HG03039 (cell line): ENCODE measurements at regions not wholly inside any gene's neighbourhood (a gene's known extent, or its start where the extent isn't known, plus 50 kb on each side); places are given as distances from the start of the nearest gene placed in this dataset.

Source experiments
- ATAC-seq: cut with Tn5 transposase; IDR thresholded peaks from one replicate; pipeline ENCODE4 v1.9.1; 2021; ENCODE audit warnings: mild to moderate bottlenecking, moderate library complexity; ENCODE audit not compliant: unreplicated experiment

GRCh38 chr1:228964178-228965089, 229.2 kb downstream of the RHOU start:
- no peak for ATAC-seq

GRCh38 chr1:228968891-228969606, 233.8 kb downstream of the RHOU start:
- no peak for ATAC-seq

- no peak for ATAC-seq
Measured at GRCh38 chr1:228969953-228970800, 234.9 kb downstream of the RHOU start.

- ATAC-seq, result no peak
Measured at GRCh38 chr1:228972576-228972975, 237.3 kb downstream of the RHOU start.

DNA sequence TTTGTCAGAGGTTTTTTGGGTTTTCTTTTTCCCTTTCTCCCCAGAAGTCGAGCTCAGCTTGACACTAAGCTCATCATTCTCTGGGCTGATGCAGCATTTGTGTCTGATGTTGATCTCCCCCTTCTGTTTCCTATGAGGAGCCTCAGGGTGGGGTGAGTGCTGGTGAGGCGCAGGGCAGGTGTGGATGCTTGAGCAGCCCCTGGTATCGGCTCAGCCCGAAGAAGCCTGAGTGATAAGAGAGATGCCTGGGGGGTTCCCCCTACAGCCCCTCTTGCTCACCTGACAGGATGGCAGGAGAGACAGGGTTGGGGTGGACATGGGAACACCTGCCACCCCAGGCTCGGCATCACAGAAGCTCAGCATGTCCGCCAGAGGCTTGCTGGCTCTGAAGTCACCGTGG, 239.0 kb downstream of the RHOU start:
- ATAC-seq, result no peak

DNA sequence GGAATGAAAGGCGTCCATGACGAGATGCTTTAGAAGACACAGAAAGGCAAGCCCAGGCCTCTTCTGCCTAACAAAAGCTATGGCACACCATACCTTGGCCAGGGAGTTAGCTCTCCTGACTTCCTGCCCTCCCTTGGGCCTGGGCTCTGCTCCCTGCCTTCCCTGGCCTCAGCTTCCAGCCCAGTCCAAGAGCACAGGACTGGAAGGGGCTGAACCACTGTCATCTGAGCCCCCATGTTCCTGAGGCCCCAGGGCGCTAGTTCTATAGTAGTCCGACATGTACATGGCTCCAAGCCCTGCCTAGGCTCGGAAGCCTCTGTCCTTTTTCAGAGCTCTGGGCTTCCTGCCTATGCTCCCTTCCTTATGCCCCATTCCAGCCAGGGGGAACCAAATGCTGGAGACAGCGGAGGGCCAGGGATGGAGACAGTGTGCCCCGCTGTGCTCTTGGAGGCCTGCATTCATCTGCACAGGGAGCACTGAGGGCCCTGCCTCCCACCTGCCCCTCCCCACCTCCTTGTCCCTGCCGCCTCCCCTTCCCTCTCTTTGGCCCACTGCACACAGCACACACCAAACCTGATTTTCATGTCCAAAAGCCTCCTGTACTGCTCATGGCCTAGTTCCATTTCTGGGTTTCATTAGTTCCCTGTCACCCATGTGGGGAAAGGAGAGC, 240.1 kb downstream of the RHOU start:
- ATAC-seq, result no peak

- ATAC-seq, result no peak
Measured at GRCh38 chr1:228976316-228976715, 241.0 kb downstream of the RHOU start.

DNA sequence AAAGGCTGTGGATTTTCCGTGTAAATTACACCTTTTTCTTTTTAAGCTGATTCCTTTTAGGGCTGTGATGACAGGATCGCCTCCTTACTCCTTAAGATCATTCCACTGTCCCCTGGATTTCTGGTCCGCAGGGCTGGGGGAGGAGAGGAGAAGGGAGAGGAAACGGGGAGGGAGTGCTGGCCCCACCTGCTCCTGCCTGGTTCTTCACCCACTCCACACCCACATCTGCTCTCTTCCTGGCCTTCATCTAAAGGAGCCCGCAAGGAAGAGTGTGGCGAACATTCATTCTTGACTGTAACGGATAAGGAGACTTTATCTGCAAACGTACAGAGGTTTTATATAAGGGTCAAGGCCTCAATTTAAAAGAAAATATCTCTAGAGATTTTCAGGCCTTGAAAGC, 242.0 kb downstream of the RHOU start:
- no peak for ATAC-seq

DNA sequence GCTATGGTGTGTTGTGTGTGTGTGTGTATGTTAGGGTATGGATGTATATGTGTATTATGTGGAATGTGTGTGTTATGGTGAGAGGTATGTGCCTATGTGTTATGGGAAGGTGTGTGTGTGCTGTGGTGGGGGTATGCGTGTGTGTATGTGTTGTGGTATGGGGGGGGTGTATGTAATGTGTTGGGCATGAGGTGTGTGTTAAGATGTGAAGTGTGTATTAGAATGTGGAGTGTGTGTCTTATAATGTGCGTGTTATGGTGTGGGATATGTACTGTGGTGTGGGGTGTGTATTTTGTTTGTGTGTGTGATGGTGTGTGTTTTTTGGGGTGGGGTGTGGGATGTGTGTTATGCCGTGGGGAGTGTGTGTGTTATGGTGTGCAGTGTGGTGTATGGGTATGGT, 242.5 kb downstream of the RHOU start:
- ATAC-seq, result no peak

DNA sequence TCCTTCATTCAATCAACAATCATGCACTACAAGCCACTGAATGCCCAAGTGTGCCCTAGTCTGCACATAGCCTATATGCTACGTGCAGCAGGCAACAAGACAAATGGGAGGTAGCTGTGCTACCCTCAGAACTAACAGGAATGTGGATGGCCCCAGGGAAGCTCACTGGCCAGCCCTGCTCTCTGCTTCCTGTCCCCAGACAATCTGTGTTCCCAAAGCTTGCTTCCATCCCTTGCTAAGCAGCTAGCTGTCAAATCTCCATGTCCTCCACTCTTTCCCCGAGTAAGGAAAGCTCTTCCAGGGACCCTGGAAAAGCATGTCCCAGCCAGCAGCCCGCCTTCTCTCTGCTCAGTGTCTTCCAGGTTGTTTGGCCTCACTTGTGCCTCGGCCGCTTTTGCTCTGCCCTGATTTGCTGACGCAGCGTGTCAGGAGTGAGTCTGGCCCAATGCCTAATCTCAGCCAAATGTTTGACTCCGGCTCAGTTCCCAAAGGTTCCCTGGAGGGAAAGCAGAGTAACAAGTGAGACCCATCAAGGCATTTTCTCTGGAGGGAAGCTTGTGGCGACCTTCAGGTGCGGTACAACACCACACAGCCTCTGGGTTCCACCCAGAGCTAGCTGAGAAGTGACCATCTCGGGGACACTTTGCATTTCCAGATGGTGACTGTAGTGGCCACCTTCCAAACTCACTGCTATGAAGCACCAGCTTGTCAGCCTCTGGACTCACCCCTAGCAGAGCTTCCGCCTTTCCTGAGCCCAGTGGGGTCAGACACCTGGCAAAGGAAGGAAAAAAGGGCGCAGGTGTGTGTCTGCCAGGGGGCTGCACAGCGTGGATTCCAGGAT, 243.4 kb downstream of the RHOU start:
- ATAC-seq, result no peak

DNA sequence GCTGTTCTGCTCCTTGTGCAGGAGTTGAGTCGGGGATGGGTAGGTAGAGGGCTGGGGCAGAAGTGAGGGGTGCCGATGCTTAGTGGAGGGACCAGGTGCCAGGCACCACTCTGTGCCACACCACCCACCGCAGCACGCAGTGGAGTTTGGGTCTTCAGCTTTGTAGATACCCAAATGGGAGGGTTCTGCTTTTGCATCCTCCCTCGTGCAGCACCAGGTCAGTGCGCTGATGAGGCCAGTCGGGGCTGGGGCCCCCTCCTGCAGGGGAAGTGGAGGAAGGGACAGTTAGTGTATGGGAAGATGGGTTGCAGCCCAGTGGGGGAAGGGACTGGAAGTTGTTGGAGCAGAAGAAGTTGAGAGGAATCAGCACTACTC, 244.0 kb downstream of the RHOU start:
- ATAC-seq, result no peak

- ATAC-seq, result no peak
Measured at GRCh38 chr1:228979774-228980173, 244.5 kb downstream of the RHOU start.

DNA sequence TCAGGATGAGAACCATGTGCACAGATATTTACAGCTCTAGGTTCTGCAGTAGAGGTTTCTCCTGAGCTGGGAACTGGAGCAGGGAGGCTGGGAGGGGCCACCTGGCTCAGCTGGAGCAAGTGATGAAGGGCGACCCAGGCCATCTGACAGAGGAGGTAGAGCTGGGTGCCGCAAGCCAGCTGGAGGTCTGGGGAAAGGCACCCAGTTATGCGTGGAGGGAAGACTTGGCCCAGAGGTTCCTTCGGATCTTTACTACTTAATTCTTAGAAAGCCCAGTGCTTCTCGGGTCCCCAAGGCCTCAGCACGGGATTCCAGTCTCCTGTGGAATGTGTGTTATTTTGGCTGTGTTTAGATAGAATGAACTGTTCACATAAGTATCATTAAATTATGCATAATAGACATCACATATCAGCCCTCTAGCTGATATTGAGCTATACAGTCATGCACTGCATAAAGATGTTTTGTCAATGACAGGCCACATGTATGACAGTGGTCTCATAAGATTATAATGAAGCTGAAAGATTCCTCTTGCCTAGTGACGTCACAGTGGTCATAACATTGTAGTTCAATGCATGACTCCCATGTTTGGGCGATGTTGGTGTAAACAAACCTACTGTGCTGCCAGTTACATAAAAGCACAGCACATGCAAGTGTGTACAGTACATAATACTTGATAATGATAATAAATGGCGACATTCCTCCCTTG, 245.1 kb downstream of the RHOU start:
- ATAC-seq, result no peak

GRCh38 chr1:228982637-228983036, 247.4 kb downstream of the RHOU start:
- no peak for ATAC-seq

DNA sequence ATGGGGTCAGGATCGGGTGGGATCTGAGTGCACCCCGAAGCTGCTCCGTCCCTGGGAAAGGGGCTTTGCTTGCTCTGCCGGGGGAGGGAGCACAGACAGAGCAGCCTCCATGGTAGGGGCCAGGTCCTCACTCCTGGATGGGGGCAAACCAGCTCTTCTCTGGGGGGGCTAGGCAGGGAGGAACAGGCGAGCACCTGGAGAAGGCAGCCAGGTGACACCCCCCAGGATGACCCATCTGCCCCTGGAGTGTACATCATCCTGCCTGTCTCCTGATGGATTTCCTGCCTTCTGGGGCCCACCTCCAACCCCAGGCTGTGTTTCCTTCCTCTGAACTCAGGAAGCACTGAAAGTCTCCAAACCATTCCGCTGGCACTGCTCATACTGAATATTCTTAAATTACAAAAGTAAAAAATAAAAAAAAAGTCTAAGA, 248.0 kb downstream of the RHOU start:
- ATAC-seq, result no peak

DNA sequence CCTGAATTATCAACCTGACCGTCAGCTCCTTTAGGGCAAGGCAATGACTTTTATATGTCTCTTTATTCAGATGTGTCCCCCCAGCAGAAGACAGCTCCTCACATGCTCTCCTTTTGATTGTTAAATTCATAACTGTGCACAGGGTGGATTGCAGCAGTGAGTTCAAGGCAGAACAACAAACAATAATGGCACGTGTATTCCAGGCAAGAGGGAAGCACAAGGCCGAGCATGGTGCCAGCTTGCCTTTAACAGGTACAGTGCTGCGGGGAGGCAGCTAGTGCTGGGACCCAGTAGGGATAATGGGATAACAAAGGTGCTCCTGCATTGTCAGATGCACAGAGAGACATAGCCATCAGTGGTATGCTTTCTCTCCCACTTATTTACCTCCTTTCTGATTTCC, 248.4 kb downstream of the RHOU start:
- no peak for ATAC-seq

DNA sequence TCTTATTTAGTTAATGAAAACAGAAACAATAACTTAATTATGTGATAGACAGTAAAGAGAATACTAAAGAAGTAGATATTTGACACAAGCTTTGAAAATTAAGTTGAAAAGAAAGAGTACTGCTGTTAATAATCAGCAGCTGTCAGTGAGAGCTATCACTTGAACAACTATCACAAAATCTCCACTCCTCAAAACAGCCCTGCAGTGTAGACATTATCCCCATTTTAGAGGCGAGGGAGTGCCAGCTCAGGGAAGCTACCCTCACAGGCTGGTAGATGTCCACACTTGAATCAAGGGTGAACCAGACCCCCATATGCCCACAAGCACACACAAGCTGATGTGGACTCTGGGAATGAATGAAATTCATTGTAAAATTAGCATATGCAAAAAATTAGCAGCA, 248.8 kb downstream of the RHOU start:
- ATAC-seq, result no peak

DNA sequence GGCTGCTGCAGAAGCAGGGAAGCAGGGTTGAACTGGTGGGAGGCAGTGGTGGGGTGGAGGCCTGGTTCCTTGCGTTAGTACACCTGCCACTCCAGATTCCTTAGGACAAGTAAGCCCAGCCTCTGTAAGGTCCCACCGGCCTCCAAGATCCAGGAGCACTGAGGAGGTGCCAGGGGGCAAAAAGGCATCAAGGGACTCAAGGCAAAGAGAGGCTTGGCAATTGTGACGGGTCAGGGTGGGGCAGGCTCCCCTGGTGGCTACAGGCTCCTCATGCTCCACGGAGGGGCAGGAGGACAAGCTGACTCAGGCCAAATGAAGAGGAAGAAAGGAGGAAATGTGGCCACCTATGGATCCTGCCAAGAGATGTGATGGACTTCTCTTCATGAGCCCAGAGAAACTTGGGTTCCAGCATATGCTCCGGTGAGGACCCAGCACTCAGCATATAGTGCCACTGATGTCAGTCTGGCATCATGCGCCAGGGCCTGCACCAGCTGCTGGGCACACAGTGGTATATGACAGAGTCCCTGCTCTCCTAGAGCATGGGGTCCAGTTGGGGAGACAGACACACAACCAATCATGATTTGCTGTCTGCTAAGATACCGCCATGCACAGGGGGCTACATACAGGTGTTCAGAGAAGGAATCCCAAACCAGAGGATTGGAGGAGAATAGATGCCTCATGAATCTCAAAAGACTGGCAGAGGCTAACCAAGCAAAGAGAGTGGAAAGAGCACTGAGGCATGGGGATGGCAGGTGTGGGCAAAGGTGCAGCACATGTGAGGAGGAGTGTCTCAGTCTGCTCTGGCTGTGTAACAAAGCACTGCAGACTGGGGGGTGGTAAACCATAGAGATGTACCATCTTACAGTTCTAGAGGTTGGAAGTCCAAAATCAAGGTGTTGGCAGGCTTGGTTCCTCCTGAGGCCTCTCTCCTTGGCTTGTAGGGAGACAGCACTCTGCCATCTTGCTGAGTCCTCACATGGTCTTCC, 249.7 kb downstream of the RHOU start:
- no peak for ATAC-seq
